Naive thymus-derived CD4-positive, alpha-beta T cell (primary cell): ENCODE measurements at regions not wholly inside any gene's neighbourhood (a gene's known extent, or its start where the extent isn't known, plus 50 kb on each side); places are given as distances from the start of the nearest gene placed in this dataset.

Experiments
- ATAC-seq: fragments of 150-1000 bp; cut with Tn5 transposase; 2 replicates; pipeline ENCODE4 v1.10.0; 2021; ENCODE audit warnings: mild to moderate bottlenecking, moderate library complexity
- CTCF ChIA-PET: fragments of 350-600 bp; sonication (Branson Sonifier 250); formaldehyde crosslinking; loops from one replicate; lab custom pipeline; 2021; ENCODE audit warnings: antibody characterized with exemption; lab: Charles Lee
- POLR2A ChIA-PET: fragments of 350-600 bp; sonication (Branson Sonifier 250); formaldehyde crosslinking; loops from one replicate; lab custom pipeline; 2021; ENCODE audit warnings: antibody characterized with exemption, inconsistent platforms; lab: Charles Lee
- DNase-seq, 9 donors: peaks; one replicate each; pipeline versions ENCODE4 v3.0.0 to v3.0.0-alpha.2; 2020 to 2022; ENCODE audit warnings: mixed read lengths in 1 of 9
- H3K27ac ChIP-seq: one replicate; pipeline ENCODE4 v1.7.0; 2013; ENCODE audit warnings: mild to moderate bottlenecking, low read depth, low read length, moderate library complexity
- H3K27me3 ChIP-seq, 2 donors: one replicate each; pipeline ENCODE4 v1.7.0; 2013; ENCODE audit warnings: low read length in 2 of 2, mild to moderate bottlenecking in 2 of 2, moderate library complexity in 2 of 2; ENCODE audit not compliant: control insufficient read depth in 2 of 2, insufficient read depth in 2 of 2
- H3K36me3 ChIP-seq, 3 experiments: 1 replicate in 2 of 3; 2 replicates in 1 of 3; pipeline ENCODE4 v1.7.0; 2013; ENCODE audit warnings: low read length in 3 of 3, mild to moderate bottlenecking in 3 of 3, moderate library complexity in 1 of 3; ENCODE audit not compliant: insufficient read depth in 3 of 3, control insufficient read depth in 2 of 3
- H3K4me1 ChIP-seq, 2 donors: one replicate each; pipeline ENCODE4 v1.7.0; 2013; ENCODE audit warnings: low read length in 2 of 2, mild to moderate bottlenecking in 2 of 2, moderate library complexity in 1 of 2; ENCODE audit not compliant: control insufficient read depth in 2 of 2, insufficient read depth in 2 of 2
- H3K4me3 ChIP-seq: 2 replicates; pipeline ENCODE4 v1.7.0; 2013; ENCODE audit warnings: mild to moderate bottlenecking, low read length
- H3K9me3 ChIP-seq, 3 experiments: 1 replicate in 2 of 3; 2 replicates in 1 of 3; pipeline ENCODE4 v1.7.0; 2013; ENCODE audit warnings: low read length in 3 of 3; ENCODE audit not compliant: control insufficient read depth in 2 of 3
- H3K27ac Mint-ChIP-seq, 9 donors: one replicate each; pipeline ENCODE4 v1.8.0; 2020 to 2022; ENCODE audit warnings: mixed read lengths in 9 of 9, mild to moderate bottlenecking in 8 of 9, moderate library complexity in 5 of 9, inconsistent platforms in 2 of 9
- H3K27me3 Mint-ChIP-seq, 5 donors: one replicate each; pipeline ENCODE4 v1.8.0; 2021 to 2022; ENCODE audit warnings: mixed read lengths in 5 of 5, mild to moderate bottlenecking in 1 of 5
- H3K36me3 Mint-ChIP-seq, 5 donors: one replicate each; pipeline ENCODE4 v1.8.0; 2020 to 2022; ENCODE audit warnings: mixed read lengths in 5 of 5, mild to moderate bottlenecking in 3 of 5, inconsistent platforms in 1 of 5
- H3K4me1 Mint-ChIP-seq, 7 donors: one replicate each; pipeline ENCODE4 v1.8.0; 2020 to 2022; ENCODE audit warnings: mixed read lengths in 7 of 7, mild to moderate bottlenecking in 3 of 7, inconsistent platforms in 1 of 7
- H3K4me3 Mint-ChIP-seq, 10 donors: one replicate each; pipeline ENCODE4 v1.8.0; 2020 to 2022; ENCODE audit warnings: mild to moderate bottlenecking in 10 of 10, mixed read lengths in 10 of 10, moderate library complexity in 6 of 10, inconsistent platforms in 2 of 10
- H3K9me3 Mint-ChIP-seq, 11 donors: one replicate each; pipeline ENCODE4 v1.8.0; 2020 to 2022; ENCODE audit warnings: mixed read lengths in 11 of 11, mild to moderate bottlenecking in 4 of 11, inconsistent platforms in 1 of 11, moderate library complexity in 1 of 11
- intact Hi-C, 2 donors: fragments of 100-400 bp; cut with micrococcal nuclease; formaldehyde crosslinking; loops; one replicate each; pipeline ENCODE4 v1.15.1; 2023

GRCh38 chr18:47560723-47561715 lies 309.6 kb upstream of the SKOR2 start:
- POLR2A ChIA-PET = no interaction called here
- DNase-seq = no peak
- Mint-ChIP-seq H3K4me1 (peaks cover 0 to 6% (median 0%) of the 10 kb centered on the region in 7 donors), H3K27me3 (peaks cover 17 to 49% (median 34%) of the 10 kb centered on the region in 5 donors), H3K27ac (no peak overlapping the region), H3K36me3 (peaks cover 0 to 6% (median 0%) of the 10 kb centered on the region in 5 donors), H3K9me3 (peaks cover 0 to 9% (median 4%) of the 10 kb centered on the region in 11 donors), H3K4me3 (no peak overlapping the region)
- no peaks in the 10 kb centered on the region for H3K9me3 ChIP-seq
- no peak for ATAC-seq
- CTCF ChIA-PET = no interaction called here
- intact Hi-C loops = no loop called here
- H3K4me3 ChIP-seq = no peak overlapping the region
- no peaks in the 10 kb centered on the region for H3K36me3 ChIP-seq
- no peaks in the 10 kb centered on the region for H3K4me1 ChIP-seq
- no peak overlapping the region for H3K27ac ChIP-seq
- H3K27me3 ChIP-seq = no peaks in the 10 kb centered on the region

GRCh38 chr18:47558110-47558750 lies 306.8 kb upstream of the SKOR2 start:
- Mint-ChIP-seq H3K27me3 (peaks cover 17 to 53% (median 29%) of the 10 kb centered on the region in 5 donors), H3K36me3 (peaks cover 0 to 6% (median 0%) of the 10 kb centered on the region in 5 donors), H3K9me3 (peaks cover 0 to 1% (median 0%) of the 10 kb centered on the region in 11 donors), H3K4me1 (peaks cover 0 to 6% (median 0%) of the 10 kb centered on the region in 7 donors), H3K4me3 (no peak overlapping the region), H3K27ac (no peak overlapping the region)
- DNase-seq (no peak), ATAC-seq (no peak)
- Histone ChIP-seq H3K36me3 (no peaks in the 10 kb centered on the region), H3K4me1 (no peaks in the 10 kb centered on the region), H3K27ac (no peak overlapping the region), H3K4me3 (no peak overlapping the region), H3K27me3 (no peaks in the 10 kb centered on the region), H3K9me3 (no peaks in the 10 kb centered on the region)
- intact Hi-C loops = no loop called here
- ChIA-PET POLR2A (no interaction called here), CTCF (no interaction called here)

GRCh38 chr18:47557160-47557559 lies 305.7 kb upstream of the SKOR2 start:
- DNase-seq (no peak), ATAC-seq (no peak)
- Mint-ChIP-seq H3K27me3 (peaks cover 13 to 53% (median 26%) of the 10 kb centered on the region in 5 donors), H3K27ac (no peak overlapping the region), H3K9me3 (peaks cover 0 to 1% (median 0%) of the 10 kb centered on the region in 11 donors), H3K4me3 (no peak overlapping the region), H3K36me3 (peaks cover 0 to 6% (median 0%) of the 10 kb centered on the region in 5 donors), H3K4me1 (peaks cover 0 to 6% (median 0%) of the 10 kb centered on the region in 7 donors)
- no peaks in the 10 kb centered on the region for H3K27me3 ChIP-seq
- no peaks in the 10 kb centered on the region for H3K4me1 ChIP-seq
- no peak overlapping the region for H3K27ac ChIP-seq
- CTCF ChIA-PET = no interaction called here
- no peaks in the 10 kb centered on the region for H3K9me3 ChIP-seq
- no peak overlapping the region for H3K4me3 ChIP-seq
- H3K36me3 ChIP-seq = no peaks in the 10 kb centered on the region
- POLR2A ChIA-PET = no interaction called here
- intact Hi-C loops = no loop called here

DNA sequence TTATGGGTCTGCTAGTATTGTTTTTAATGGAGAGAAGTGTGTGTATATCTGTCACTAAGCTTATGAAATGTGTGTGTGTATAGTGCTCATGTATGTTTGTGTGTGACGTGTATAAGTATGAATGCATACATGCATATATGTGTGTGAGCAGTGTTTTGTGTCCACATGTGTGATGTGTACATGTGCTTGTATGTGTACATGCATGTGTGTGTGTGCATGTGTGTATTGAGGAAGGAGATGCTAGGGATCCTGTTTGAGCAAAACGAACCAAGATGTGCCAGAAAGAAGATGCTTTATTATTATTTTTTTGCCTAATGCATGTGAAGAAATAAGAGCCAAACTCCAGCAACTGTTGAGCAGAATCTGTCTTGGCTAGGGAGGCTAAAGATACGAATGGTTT lies 301.3 kb upstream of the SKOR2 start:
- Mint-ChIP-seq H3K9me3 (no peaks in the 10 kb centered on the region), H3K4me1 (no peaks in the 10 kb centered on the region), H3K4me3 (no peak overlapping the region), H3K27me3 (peaks cover 0 to 27% (median 11%) of the 10 kb centered on the region in 5 donors), H3K27ac (no peak overlapping the region), H3K36me3 (no peaks in the 10 kb centered on the region)
- ChIA-PET CTCF (no interaction called here), POLR2A (no interaction called here)
- ATAC-seq (no peak), DNase-seq (no peak)
- Histone ChIP-seq H3K9me3 (no peaks in the 10 kb centered on the region), H3K4me3 (no peak overlapping the region), H3K27ac (no peak overlapping the region), H3K27me3 (no peaks in the 10 kb centered on the region), H3K36me3 (no peaks in the 10 kb centered on the region), H3K4me1 (no peaks in the 10 kb centered on the region)
- intact Hi-C loops = no loop called here

DNA sequence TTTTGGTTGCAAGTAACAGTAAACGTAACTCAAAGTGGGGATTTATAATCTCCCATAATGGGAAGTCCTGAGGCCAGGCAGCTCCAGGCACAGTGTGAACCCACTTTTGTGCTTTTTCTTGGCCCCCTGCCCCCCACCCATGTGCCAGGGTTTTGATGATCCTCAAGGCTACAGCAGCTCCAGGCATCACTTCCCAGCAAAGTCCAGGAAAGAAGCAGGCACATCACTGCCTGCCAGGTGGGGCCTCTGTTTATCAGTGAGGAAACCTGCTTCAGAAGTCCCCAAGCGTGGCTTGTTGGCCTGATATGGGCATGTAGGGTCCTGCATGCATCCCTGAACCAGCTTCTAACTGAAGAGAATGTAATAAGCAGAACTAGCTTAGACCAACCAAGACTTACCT lies 299.2 kb upstream of the SKOR2 start:
- ChIA-PET CTCF (no interaction called here), POLR2A (no interaction called here)
- no peak overlapping the region for H3K27ac Mint-ChIP-seq
- peaks cover 0 to 15% (median 8%) of the 10 kb centered on the region in 5 donors for H3K27me3 Mint-ChIP-seq
- no peaks in the 10 kb centered on the region for H3K4me1 ChIP-seq
- H3K36me3 Mint-ChIP-seq = no peaks in the 10 kb centered on the region
- peaks cover 0 to 2% (median 0%) of the 10 kb centered on the region in 11 donors for H3K9me3 Mint-ChIP-seq
- no peaks in the 10 kb centered on the region for H3K27me3 ChIP-seq
- no peak overlapping the region for H3K4me3 ChIP-seq
- no peak for DNase-seq
- no peak for ATAC-seq
- H3K27ac ChIP-seq = no peak overlapping the region
- H3K4me1 Mint-ChIP-seq = no peaks in the 10 kb centered on the region
- no peaks in the 10 kb centered on the region for H3K36me3 ChIP-seq
- H3K9me3 ChIP-seq = no peaks in the 10 kb centered on the region
- H3K4me3 Mint-ChIP-seq = no peak overlapping the region
- intact Hi-C loops = no loop called here

DNA sequence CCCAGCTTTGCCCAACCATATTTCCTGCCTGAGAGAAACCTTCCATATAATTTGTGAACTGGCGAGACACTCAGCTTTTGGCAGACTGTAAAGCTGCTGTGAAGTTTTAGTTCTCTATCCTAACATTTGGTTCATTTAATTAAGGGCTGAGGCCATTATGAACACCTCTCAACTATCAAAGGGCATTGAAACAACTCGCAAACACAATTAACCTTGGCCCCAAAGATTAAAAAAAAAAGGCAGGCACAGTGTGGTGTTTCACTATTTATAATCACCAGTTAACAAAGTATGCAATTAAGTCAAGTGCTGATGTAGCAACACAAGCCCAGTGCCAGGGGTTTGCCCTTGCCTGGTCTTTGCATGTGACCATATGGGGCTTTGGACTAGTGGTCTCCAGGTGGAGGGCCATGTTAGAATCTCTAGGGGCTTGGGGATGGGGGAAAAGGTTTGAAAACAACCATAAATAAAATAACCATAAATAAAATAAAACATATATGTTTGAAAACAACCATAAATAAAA lies 297.6 kb upstream of the SKOR2 start:
- Mint-ChIP-seq H3K4me1 (no peaks in the 10 kb centered on the region), H3K27ac (no peak overlapping the region), H3K27me3 (peaks cover 0 to 17% (median 11%) of the 10 kb centered on the region in 5 donors), H3K36me3 (no peaks in the 10 kb centered on the region), H3K4me3 (no peak overlapping the region), H3K9me3 (peaks cover 0 to 3% (median 0%) of the 10 kb centered on the region in 11 donors)
- DNase-seq (no peak), ATAC-seq (no peak)
- no peak overlapping the region for H3K4me3 ChIP-seq
- H3K4me1 ChIP-seq = no peaks in the 10 kb centered on the region
- H3K36me3 ChIP-seq = no peaks in the 10 kb centered on the region
- no peaks in the 10 kb centered on the region for H3K27me3 ChIP-seq
- H3K9me3 ChIP-seq = no peaks in the 10 kb centered on the region
- POLR2A ChIA-PET = no interaction called here
- CTCF ChIA-PET = no interaction called here
- intact Hi-C loops = no loop called here
- no peak overlapping the region for H3K27ac ChIP-seq
